ENCODE measurements at regions not wholly inside any gene's neighbourhood (a gene's known extent, or its start where the extent isn't known, plus 50 kb on each side); places are given as distances from the start of the nearest gene placed in this dataset.
"Not testable (repeated sequence)": the region's sequence is repeated elsewhere in the genome, so short reads cannot be mapped to it uniquely, and the experiment has no call there.

DNA sequence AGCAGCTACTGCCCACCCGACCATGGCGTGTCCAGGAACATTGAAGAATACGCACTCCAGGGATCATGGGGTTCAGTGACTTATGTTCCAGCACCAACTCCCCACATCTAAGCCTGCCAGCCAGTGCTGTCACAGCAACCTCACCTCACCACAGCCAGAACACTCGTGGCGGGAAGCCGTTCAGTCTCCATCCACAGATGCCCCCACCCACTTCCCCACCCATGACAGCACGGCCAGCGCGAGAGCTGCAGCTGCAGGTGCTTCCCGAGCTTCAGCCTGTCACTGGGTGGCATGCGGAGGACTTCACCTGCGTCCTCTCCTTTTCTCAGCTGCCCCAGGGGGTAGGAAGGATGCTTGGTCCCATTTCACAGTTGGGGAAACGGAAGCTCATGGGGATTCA lies 50.3 kb downstream of the RBFOX3 start:
- DNase-seq: no peak

DNA sequence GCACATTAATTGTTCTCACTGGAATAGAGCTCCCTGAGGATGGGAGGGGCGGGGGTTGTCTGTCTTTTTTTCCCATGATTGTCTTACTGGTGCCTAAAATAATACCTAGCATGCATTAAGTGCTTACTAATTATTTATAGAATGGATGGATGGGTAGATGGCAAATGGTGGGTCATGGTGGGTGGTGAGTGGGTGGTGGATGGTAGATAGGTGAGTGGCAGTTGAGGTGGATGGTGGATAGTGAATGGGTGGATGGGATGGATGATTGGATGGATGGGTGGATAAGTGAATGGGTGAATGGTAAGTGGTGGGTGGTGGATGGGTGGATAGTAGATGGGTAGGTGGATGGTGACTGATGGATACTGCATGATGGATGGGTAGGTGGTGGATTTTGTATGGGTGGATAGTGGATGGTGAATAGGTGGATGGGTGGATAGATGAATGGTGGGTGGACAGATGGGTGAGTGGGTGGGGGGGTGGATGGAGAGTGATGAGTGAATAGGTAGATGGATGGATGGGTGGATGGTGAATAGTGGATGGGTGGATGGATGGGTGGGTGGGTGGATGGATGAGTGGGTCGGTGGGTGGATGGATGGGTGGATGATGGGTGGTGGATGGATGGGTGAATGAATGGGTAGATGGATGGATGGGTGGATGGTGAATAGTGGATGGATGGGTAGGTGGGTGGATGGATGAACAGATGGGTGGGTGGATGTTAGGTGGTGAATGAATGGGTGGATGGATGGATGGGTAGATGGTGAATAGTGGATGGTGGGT lies 51.6 kb downstream of the RBFOX3 start:
- DNase-seq: no peak

DNA sequence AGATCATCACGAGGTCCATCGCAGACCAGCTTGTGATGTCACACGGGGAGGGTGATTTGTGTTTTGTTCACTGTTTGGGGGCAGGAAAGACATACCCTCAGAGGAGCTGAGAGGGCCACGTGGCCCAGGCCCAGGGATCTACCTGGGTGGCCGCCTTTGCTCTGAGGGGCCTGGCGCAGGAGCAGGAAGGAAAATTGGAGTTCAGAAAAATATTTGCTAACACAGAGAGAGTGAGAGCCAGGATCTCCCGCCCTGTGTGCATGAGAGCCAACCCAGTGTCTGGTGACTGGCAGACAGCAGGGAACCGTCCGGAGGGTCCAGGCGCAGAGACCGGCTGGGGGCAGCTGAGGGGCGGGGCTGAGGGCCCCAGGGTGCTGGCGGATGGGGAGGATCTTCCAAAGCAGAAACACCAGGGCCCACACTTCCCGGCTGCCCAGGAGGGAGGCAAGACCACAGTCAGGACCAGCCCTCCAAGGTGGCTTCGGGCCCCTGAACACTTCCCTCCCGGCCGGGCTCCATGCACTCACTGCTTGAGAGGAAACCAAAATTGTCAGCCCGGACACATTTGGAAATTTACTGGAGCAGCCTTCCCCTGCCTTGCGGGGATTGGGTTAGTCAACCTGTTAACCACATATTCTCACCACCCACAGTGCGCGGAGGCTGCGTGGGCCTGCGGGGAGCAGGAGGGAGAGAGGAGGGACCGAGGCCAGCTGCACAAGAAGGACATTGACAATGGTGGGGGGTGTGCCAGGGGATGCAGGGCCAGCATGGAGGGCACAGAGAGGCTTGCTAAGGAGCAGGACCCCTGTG lies 52.6 kb downstream of the RBFOX3 start:
- DNase-seq: no peak

DNA sequence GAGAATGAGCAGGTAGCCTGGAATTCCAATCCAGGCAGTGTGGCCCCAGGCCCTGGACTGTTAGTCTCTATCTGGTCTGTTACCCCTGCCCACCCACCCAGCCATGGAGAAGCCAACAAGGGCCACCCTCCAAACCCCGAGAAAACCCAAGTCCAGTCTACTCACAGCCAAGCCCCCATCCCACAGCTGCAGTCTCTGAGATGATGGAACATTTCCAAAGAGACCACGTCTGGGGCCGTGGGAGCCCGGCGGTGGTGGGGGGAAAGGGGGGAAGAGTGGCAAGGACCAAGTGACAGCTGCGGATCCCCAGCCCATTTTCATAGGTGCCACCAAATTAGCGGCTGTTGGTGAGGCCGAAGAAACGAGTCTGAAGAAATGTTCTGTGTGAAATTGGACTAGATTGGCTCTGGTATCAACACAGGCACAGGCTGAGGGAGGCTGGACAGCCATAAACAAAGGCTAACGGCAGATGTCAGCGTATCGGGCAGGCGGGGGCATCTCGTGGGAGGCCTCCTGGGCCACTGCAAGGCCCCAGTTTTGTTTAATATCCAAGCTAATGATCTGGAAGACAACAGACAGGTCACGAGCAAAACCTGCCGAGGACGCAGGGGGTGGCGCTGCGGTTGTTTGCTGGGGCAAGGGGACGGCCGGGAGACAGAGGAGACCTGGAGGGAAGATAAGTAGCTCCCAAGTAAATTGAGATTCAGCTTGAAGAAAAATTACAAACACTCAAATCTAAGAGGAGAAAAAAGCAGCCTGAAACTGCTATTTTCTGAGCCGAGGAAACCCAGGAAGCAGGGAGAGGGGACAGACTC lies 53.4 kb downstream of the RBFOX3 start:
- no peak for DNase-seq

- no peak for DNase-seq
These were observed 54.6 kb downstream of the RBFOX3 start for GRCh38 chr17:79556271-79556670.

- DNase-seq: no peak
These were observed 55.3 kb downstream of the RBFOX3 start for GRCh38 chr17:79555543-79555942.

- not testable (repeated sequence) for DNase-seq
These were observed 56.5 kb downstream of the RBFOX3 start for GRCh38 chr17:79554346-79554745.

- no peak for DNase-seq
These were observed 58.0 kb downstream of the RBFOX3 start for GRCh38 chr17:79552824-79553223.

DNA sequence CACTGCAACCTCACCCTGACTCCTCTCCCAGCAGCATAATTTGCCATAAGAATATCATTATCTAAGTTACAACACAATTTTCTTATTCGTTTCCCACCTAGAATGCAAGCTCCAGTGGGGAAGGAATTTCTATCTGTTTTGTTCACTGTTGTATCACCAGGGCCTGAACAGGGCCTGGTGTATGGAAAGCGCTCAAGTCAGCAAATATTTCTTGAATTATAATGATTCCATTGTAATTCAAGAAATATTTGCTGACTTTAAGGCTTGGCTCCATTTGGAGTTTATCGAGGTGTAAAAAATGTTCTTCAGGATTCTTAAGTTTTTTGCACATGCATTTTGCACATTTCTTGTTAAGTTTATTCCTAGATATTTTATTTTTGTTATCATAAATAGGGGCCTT lies 58.4 kb downstream of the RBFOX3 start:
- DNase-seq: no peak

- no peak for DNase-seq
These were observed 61.5 kb downstream of the RBFOX3 start for GRCh38 chr17:79549141-79549915.

DNA sequence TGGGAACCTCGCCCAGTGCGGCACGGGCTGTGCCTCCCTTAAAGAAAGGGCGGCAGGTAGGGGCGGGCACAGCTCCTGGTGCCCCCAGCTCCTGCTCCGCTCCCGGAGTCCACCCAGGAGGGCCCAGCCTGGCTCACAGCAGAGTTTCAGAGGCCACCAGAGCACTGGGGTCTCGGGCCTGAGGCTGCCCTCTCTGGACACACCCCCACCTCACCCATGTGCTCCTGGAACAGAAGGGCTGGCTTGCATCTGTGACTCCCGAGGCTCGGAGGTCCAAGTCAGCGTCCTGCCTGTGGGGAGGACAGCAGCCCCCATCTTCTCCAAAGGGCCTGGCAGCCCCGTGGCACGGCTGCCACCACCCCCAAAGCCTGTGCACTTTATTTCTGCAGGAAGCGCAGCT lies 62.7 kb downstream of the RBFOX3 start:
- no peak for DNase-seq

DNA sequence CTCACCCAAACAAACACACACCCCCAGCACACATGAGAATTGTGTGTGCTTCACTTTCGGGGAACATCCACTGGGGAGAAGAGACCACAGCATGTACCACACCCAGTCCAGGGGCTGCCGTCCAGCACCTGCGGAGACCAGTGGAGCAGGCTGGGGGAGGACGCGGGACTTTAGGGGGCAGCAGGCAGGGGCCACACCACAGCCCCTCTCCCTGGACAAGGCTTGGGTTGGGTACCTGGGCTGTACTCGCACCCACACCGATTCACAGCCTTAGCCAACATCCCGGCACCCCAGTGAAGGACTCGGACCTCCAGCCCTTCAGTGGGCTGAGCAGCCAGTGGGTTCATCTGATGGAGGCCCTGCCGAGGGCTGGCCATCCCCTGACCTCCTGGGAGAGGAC lies 63.3 kb downstream of the RBFOX3 start:
- DNase-seq: no peak

DNA sequence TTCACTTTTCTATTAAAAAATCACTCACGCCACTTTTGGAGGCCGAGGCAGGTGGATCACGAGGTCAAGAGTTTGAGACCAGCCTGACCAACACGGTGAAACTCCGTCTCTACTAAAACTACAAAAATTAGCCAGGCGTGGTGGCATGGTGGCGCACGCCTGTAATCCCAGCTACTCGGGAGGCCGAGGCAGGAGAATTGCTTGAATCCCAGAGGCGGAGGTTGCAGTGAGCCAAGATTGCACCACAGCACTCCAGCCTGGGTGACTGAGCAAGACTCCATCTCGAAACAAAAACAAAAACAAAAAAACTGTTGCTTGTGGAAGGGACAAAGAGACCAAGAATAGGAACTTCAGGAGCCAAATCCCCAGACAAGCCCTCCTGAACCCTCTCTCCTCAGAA lies 63.7 kb downstream of the RBFOX3 start:
- not testable (repeated sequence) for DNase-seq

DNA sequence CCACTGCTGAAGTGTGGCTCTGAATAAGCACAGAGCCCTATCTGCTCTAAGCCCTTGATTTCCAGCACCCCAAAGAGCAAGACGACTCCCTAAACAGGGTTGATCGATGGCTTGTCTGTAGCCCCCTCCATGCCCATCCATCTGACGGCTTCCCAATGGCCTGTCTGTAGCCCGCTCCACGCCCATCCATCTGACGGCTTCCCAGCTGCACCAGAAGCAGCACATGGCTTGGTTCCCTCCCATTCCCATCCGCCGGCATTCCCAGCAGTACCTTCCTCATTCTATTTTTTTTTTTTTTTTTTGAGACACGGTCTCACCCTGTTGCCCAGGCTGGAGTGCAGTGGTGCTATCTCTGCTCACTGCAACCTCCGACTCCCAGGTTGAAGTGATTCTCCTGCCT lies 64.5 kb downstream of the RBFOX3 start:
- no peak for DNase-seq

- no peak for DNase-seq
These were observed 65.4 kb downstream of the RBFOX3 start for GRCh38 chr17:79545251-79546005.

GRCh38 chr17:79544142-79544914 lies 66.5 kb downstream of the RBFOX3 start:
- DNase-seq: no peak

GRCh38 chr17:79543531-79543930 lies 67.3 kb downstream of the RBFOX3 start:
- no peak for DNase-seq

- DNase-seq: no peak
These were observed 68.1 kb downstream of the RBFOX3 start for GRCh38 chr17:79542718-79543117.

DNA sequence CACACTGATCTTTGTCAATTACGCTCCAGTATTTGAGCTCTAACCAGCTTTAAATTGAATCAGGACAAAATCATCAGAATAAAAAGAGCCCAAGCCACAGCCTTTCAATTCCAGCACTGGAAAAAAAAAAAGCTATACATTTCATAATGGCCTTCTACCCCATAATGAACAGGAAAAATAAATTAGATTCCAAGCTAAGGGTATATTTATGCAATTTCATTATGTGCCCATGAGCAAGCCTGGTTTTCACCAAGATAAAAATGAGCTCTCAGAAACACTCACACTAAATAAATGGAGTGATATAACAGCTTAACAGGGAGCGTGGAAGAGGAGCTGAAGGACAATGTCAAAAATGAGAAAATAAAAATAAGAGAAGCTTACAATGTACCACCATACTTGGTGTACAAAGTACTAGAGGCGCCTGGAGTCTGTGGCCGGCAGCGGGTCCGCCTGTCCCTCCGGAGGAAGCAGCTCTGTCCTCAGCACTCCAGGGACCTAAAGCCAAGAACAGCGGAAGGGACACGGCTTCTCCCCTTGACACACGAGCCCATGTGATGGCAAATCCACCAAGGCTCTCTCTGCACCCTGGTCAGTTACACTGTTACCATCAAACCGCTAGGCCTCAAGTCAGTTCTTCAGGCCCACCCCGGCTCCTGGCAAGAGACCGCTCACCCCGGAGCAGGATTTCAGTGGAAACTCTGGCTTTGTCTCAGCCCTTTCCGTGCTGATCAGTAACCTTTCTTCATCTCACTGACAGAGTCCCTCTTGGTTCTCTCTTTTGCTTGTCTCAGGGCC lies 69.6 kb downstream of the RBFOX3 start:
- DNase-seq: no peak

Data from effector CD8-positive, alpha-beta T cell (primary cell).